ENCODE measurements at regions not wholly inside any gene's neighbourhood (a gene's known extent, or its start where the extent isn't known, plus 50 kb on each side); places are given as distances from the start of the nearest gene placed in this dataset.

DNA sequence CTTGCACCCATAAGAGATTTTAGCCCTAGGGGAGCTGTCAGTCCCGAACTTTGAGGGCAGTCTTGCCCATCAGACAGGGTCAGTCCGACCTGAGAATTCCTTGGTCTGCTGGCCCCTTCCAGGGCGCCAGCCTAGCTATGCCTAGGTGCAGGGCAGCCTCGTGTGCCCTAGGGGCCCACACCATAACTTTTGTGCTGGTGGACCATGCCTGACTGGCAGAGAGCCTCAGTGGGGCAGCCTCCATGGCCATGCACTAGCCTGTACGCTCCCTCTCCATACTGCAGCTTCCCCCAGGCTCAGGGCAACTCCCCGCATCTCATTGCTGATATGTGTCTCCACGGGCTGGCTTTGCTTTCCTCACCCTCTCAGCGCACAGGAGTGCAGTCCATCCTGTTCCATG lies 835.8 kb upstream of the ALCAM start:
- TF ChIP-seq, protein P1, sequence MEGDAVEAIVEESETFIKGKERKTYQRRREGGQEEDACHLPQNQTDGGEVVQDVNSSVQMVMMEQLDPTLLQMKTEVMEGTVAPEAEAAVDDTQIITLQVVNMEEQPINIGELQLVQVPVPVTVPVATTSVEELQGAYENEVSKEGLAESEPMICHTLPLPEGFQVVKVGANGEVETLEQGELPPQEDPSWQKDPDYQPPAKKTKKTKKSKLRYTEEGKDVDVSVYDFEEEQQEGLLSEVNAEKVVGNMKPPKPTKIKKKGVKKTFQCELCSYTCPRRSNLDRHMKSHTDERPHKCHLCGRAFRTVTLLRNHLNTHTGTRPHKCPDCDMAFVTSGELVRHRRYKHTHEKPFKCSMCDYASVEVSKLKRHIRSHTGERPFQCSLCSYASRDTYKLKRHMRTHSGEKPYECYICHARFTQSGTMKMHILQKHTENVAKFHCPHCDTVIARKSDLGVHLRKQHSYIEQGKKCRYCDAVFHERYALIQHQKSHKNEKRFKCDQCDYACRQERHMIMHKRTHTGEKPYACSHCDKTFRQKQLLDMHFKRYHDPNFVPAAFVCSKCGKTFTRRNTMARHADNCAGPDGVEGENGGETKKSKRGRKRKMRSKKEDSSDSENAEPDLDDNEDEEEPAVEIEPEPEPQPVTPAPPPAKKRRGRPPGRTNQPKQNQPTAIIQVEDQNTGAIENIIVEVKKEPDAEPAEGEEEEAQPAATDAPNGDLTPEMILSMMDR (IDR thresholded peaks at IDR 0.05), result no peak
- TF ChIP-seq POLR2A (IDR thresholded peaks at IDR 0.05), result no peak
